ENCODE measurements at regions not wholly inside any gene's neighbourhood (a gene's known extent, or its start where the extent isn't known, plus 50 kb on each side); places are given as distances from the start of the nearest gene placed in this dataset.

GRCh38 chr4:162878096-162878495 is 288.6 kb downstream of the NAF1 start:
- H3K4me3 Mint-ChIP-seq: no peak overlapping the region
- POLR2A ChIA-PET: no interaction called here
- no peaks in the 10 kb centered on the region for H3K9me3 Mint-ChIP-seq
- no peak for DNase-seq
- no peaks in the 10 kb centered on the region for H3K27me3 Mint-ChIP-seq
- H3K4me1 Mint-ChIP-seq (ENCODE audit: low read depth): no peaks in the 10 kb centered on the region
- TF ChIP-seq, protein P1, sequence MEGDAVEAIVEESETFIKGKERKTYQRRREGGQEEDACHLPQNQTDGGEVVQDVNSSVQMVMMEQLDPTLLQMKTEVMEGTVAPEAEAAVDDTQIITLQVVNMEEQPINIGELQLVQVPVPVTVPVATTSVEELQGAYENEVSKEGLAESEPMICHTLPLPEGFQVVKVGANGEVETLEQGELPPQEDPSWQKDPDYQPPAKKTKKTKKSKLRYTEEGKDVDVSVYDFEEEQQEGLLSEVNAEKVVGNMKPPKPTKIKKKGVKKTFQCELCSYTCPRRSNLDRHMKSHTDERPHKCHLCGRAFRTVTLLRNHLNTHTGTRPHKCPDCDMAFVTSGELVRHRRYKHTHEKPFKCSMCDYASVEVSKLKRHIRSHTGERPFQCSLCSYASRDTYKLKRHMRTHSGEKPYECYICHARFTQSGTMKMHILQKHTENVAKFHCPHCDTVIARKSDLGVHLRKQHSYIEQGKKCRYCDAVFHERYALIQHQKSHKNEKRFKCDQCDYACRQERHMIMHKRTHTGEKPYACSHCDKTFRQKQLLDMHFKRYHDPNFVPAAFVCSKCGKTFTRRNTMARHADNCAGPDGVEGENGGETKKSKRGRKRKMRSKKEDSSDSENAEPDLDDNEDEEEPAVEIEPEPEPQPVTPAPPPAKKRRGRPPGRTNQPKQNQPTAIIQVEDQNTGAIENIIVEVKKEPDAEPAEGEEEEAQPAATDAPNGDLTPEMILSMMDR (IDR thresholded peaks at IDR 0.05): no peak
- no peaks in the 10 kb centered on the region for H3K36me3 Mint-ChIP-seq (ENCODE audit: low read depth)
- CTCF ChIA-PET: no interaction called here
- H3K27ac Mint-ChIP-seq: no peak overlapping the region
- ATAC-seq: no peak
- intact Hi-C loops (cut with micrococcal nuclease): no loop called here

DNA sequence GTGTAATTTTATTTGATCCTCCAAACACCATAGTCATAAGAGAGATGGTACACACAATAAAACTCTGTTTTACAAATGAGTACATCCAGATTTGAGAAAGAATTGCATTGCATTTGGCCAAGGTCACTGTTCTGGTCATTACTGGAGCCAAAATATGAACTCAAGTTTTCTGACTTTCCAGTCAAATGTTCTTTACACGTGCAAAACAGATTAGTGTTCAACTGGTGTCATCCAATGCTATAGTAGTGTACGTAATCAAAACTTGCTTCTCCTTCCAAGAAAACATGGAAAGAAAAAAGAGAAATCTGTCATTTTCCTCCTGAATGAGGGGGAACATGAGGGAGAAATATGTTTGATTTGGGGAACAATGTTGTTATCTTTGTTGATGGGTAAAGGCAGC is 291.9 kb downstream of the NAF1 start:
- no peak for ATAC-seq
- TF ChIP-seq, protein P1 (IDR thresholded peaks at IDR 0.05): no peak
- no peak for DNase-seq
- ChIA-PET POLR2A (no interaction called here), CTCF (no interaction called here)
- Mint-ChIP-seq H3K9me3 (no peaks in the 10 kb centered on the region), H3K27me3 (no peaks in the 10 kb centered on the region), H3K36me3 (ENCODE audit: low read depth) (no peaks in the 10 kb centered on the region), H3K27ac (no peak overlapping the region), H3K4me1 (ENCODE audit: low read depth) (no peaks in the 10 kb centered on the region), H3K4me3 (no peak overlapping the region)
- intact Hi-C loops (cut with micrococcal nuclease): no loop called here

- TF ChIP-seq, protein P1 (IDR thresholded peaks at IDR 0.05): no peak
- CTCF ChIA-PET: no interaction called here
- Mint-ChIP-seq H3K27me3 (no peaks in the 10 kb centered on the region), H3K4me3 (no peak overlapping the region), H3K4me1 (ENCODE audit: low read depth) (no peaks in the 10 kb centered on the region), H3K27ac (no peak overlapping the region), H3K9me3 (peaks cover 1% of the 10 kb centered on the region), H3K36me3 (ENCODE audit: low read depth) (no peaks in the 10 kb centered on the region)
- DNase-seq (no peak), ATAC-seq (no peak)
- intact Hi-C loops (cut with micrococcal nuclease): no loop called here
- POLR2A ChIA-PET: no interaction called here
These were observed 294.7 kb downstream of the NAF1 start for GRCh38 chr4:162871990-162872389.

DNA sequence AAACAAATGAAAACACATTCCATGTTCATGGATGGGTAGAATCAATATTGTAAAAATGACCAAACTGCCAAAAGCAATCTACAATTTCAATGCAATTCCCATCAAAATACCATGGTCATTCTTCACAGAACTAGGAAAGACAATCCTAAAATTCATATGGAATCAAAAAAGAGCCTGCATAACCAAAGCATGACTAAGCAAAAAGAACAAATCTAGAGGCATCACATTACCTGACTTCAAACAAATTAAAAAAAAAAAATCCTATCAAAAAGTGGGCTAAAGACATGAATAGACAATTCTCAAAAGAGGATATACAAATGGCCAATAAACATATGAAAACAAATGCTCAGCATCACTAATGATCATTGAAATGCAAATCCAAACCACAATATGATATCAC is 297.5 kb downstream of the NAF1 start:
- Mint-ChIP-seq H3K9me3 (peaks cover 1% of the 10 kb centered on the region), H3K4me3 (no peak overlapping the region), H3K36me3 (ENCODE audit: low read depth) (no peaks in the 10 kb centered on the region), H3K27me3 (no peaks in the 10 kb centered on the region), H3K4me1 (ENCODE audit: low read depth) (no peaks in the 10 kb centered on the region), H3K27ac (no peak overlapping the region)
- DNase-seq: no peak
- TF ChIP-seq, protein P1 (IDR thresholded peaks at IDR 0.05): no peak
- CTCF ChIA-PET: no interaction called here
- intact Hi-C loops (cut with micrococcal nuclease): no loop called here
- POLR2A ChIA-PET: no interaction called here
- ATAC-seq: no peak

- Mint-ChIP-seq H3K27me3 (no peaks in the 10 kb centered on the region), H3K27ac (no peak overlapping the region), H3K4me3 (no peak overlapping the region), H3K9me3 (peaks cover 1% of the 10 kb centered on the region), H3K4me1 (ENCODE audit: low read depth) (no peaks in the 10 kb centered on the region), H3K36me3 (ENCODE audit: low read depth) (no peaks in the 10 kb centered on the region)
- DNase-seq (no peak), ATAC-seq (no peak)
- POLR2A ChIA-PET: no interaction called here
- intact Hi-C loops (cut with micrococcal nuclease): no loop called here
- TF ChIP-seq, protein P1 (IDR thresholded peaks at IDR 0.05): no peak
- CTCF ChIA-PET: no interaction called here
These were observed 300.1 kb downstream of the NAF1 start for GRCh38 chr4:162866565-162866964.

All from activated CD8-positive, alpha-beta T cell treated with anti-CD3 and anti-CD28 coated beads for 36 hours (primary cell).